Activated T-helper 1 cell treated with anti-CD3 and anti-CD28 coated beads, Interleukin-12 subunit alpha, Interleukin-12 subunit beta, Interleukin-2, Interleukin-4 antibody, amounts not matched to agents 30 ng/mL and 10 ng/mL and 1 ng/mL, durations not matched to agents 14 hours and 24 hours and 36 hours (primary cell): ENCODE measurements at regions not wholly inside any gene's neighbourhood (a gene's known extent, or its start where the extent isn't known, plus 50 kb on each side); places are given as distances from the start of the nearest gene placed in this dataset.
A peak's percentile ranks its signal among the peaks of the same experiment; 100 is the strongest.

ENCODE experiments used
- DNase-seq: peaks from one replicate; pipeline ENCODE4 v3.0.0; 2021; ENCODE audit warnings: low spot score
- H3K27ac Mint-ChIP-seq: one replicate; pipeline ENCODE4 v1.8.0; 2021; ENCODE audit warnings: mild to moderate bottlenecking, mixed read lengths
- H3K27me3 Mint-ChIP-seq: one replicate; pipeline ENCODE4 v1.8.0; 2022; ENCODE audit warnings: mild to moderate bottlenecking, moderate library complexity, mixed read lengths; ENCODE audit not compliant: insufficient read depth
- H3K36me3 Mint-ChIP-seq: one replicate; pipeline ENCODE4 v1.8.0; 2021; ENCODE audit warnings: low read depth, mixed read lengths
- H3K4me1 Mint-ChIP-seq: one replicate; pipeline ENCODE4 v1.8.0; 2021; ENCODE audit warnings: low read depth, mixed read lengths
- H3K4me3 Mint-ChIP-seq: one replicate; pipeline ENCODE4 v1.8.0; 2021; ENCODE audit warnings: mild to moderate bottlenecking, moderate library complexity, mixed read lengths
- H3K9me3 Mint-ChIP-seq: one replicate; pipeline ENCODE4 v1.8.0; 2021; ENCODE audit warnings: mixed read lengths
- intact Hi-C: fragments of 100-400 bp; cut with micrococcal nuclease; formaldehyde crosslinking; loops from one replicate; pipeline ENCODE4 v1.15.1; 2024

DNA sequence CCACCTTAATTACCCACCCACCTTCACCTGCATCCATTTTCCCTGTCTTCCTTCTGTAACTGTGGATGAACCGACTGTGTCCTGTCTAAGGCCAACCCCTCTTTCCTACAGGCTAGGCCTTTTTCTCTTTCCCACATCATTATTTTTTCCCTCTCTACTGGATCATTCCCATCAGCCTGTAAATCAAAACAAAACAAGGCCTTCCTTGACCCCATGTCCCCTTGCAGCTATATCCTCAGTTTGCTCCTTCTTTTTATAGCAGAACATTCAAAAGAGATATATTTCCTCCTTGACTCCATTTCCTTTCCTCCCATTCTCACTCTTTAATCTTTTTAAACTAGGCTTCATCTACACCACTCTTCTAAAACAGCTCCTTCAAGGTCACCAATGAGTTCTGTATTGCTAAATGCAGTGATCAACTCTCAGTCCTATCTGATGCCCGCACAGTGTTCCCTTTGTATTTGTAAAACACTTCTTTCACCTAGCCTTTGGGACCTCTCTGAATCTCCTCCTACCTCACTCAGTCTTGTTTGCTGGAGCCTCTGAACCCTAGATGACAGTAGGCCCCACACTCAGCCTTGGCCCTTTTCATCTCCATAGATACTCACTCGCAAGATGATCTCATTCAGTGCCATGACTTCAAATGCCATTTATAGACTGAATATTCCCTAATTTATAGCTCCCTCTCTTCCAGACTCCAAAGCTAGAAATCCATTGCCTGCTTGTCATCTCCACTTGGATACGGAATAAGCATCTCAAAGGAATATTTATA is 55.7 kb downstream of the CXCR4 start:
- no peak overlapping the region for H3K4me3 Mint-ChIP-seq
- H3K27ac Mint-ChIP-seq = no peak overlapping the region
- peaks cover 13% of the 10 kb centered on the region for H3K36me3 Mint-ChIP-seq
- no peak for DNase-seq
- peaks cover 78% of the 10 kb centered on the region for H3K4me1 Mint-ChIP-seq
- H3K27me3 Mint-ChIP-seq = no peaks in the 10 kb centered on the region
- H3K9me3 Mint-ChIP-seq = peaks cover 5% of the 10 kb centered on the region
- intact Hi-C loops = no loop called here

DNA sequence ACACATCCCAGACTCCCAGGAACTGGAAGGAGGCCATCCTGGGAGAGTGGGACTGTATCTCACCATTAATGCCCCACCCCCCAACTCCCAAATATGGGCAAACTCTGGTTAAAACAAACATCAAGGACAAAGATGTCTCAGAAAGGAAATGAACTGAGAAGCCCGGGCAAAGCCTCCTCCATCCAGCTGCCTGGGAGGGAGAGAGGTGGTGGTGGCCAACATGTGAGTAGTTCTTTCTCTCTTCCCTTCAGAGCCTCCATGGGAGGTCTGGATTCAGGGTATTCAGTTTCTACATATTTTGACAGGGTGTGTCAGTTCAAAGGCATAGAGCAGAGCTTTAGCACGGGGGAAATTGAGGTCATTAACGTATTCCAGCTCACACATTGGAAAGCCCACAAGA is 57.5 kb downstream of the CXCR4 start:
- peaks cover 78% of the 10 kb centered on the region for H3K4me1 Mint-ChIP-seq
- peaks cover 5% of the 10 kb centered on the region for H3K9me3 Mint-ChIP-seq

DNA sequence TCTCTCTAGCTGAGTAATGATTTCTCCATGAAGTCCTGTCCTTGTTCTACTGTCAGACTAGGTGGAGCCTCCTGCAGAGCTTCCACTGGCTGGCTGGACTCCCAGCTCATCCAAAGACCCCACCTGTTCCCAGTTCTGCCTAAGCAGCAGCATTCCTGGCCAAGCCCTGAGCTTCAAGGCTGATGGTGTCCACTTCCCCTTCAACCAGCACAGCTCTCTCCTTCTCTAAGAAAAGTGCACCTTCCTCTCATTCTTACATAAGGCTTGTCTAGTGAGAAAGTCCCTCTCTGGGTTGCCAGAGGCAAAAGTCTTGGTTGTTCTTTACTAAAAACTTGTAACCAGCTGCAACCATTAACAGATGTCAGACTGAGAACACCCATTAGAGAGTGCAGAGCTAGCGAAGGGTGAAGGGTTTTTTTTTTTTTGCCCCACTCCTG is 58.9 kb downstream of the CXCR4 start:
- Mint-ChIP-seq H3K4me3 (no peak overlapping the region), H3K27me3 (no peaks in the 10 kb centered on the region), H3K9me3 (peaks cover 5% of the 10 kb centered on the region), H3K4me1 (peaks cover 82% of the 10 kb centered on the region), H3K36me3 (peaks cover 12% of the 10 kb centered on the region), H3K27ac (peak overlapping the region; percentile 63)
- no peak for DNase-seq
- intact Hi-C loops = no loop called here

More for the DNA sequence above, 57.5 kb downstream of the CXCR4 start:
- intact Hi-C loops = no loop called here
- Mint-ChIP-seq H3K27ac (no peak overlapping the region), H3K36me3 (peaks cover 10% of the 10 kb centered on the region), H3K4me3 (no peak overlapping the region), H3K27me3 (no peaks in the 10 kb centered on the region)
- DNase-seq = no peak

DNA sequence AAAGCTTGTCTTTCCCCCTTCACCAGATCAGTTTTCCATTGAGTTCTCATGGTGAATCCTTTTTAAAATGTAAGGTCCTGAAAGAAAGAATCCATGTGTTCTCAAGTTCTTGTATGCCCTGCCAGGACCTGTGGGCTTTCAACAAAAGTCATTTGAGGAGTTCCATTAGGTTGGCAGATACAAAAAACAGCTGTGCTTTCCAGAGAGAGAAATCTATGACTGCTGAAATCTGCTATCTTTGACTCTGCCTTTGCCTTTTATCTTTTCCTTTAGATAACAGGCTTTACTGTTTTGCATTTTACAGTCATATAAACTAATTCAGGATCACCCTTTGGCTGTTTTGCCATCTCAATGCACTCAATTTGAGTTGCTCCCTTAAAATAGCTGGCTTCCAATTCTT is 59.7 kb downstream of the CXCR4 start:
- Mint-ChIP-seq H3K4me1 (peaks cover 83% of the 10 kb centered on the region), H3K4me3 (no peak overlapping the region), H3K36me3 (peaks cover 9% of the 10 kb centered on the region), H3K9me3 (no peaks in the 10 kb centered on the region), H3K27me3 (no peaks in the 10 kb centered on the region), H3K27ac (peak overlapping the region; percentile 72)
- intact Hi-C loops = no loop called here
- DNase-seq = no peak

DNA sequence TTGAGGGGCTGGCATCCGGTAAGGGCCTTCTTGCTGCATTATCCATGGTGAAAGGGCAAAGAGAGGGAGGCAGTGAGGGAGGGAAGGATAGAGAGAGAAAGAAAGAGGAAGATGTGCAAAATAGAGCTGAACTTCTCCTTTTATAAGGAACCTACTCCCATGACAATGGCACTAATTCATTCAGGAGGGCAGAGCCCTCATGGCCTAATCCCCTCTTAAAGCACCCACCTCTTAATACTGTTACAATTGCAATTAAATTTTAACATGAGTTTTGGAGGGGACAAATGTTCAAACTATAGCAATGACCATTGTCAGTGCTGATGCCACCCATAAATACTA is 60.2 kb downstream of the CXCR4 start:
- H3K4me1 Mint-ChIP-seq = peaks cover 86% of the 10 kb centered on the region
- peak overlapping the region; percentile 43 for H3K4me3 Mint-ChIP-seq
- intact Hi-C loops = loop anchor here (1.0 to 2.0 kb wide), 19 partner anchors 8 to 1005 kb away; partner anchors contain the start of genes DARS1, MCM6 and RAB3GAP1
- peak overlapping the region; percentile 90 for H3K27ac Mint-ChIP-seq
- H3K27me3 Mint-ChIP-seq = no peaks in the 10 kb centered on the region
- no peak for DNase-seq
- no peaks in the 10 kb centered on the region for H3K9me3 Mint-ChIP-seq
- H3K36me3 Mint-ChIP-seq = peaks cover 9% of the 10 kb centered on the region

DNA sequence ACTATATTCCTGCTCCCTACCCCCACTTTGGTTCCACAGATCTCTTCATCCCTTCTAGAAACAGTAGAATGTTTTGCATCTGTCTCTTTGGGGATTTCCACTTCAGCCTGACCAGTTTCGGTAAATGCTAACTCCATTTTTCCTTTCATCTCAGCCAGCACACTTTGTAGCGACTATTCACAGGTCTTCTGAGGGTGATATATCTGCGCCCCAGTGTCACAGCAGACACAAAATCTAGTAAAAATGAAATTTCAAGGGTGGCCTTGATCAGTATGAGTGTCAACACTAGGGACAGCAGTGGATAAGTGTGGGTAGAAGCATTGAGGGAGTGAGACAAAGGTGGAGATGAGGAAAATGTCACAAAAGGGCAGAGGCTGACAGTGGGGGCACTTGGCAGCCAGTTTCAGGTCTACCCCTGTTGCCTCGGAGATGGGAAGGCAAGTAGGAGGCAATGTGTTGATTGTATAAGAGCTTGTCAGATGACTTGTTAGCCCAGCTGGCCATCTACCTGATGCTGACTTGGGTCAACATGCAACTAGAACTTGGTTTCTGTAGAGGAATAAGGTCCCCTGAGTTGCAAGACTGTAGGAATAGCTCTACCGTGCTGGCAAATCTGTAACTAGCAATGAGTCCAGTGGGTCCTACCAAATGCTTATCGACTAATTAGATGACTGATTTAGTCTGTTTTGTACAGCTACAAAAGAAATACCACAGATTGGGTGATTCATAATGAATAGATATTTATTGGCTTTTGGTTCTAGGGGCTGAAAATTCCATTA is 60.7 kb downstream of the CXCR4 start:
- no peaks in the 10 kb centered on the region for H3K27me3 Mint-ChIP-seq
- no peaks in the 10 kb centered on the region for H3K9me3 Mint-ChIP-seq
- intact Hi-C loops = loop anchor here (1.0 to 2.0 kb wide), 19 partner anchors 8 to 1004 kb away; partner anchors contain the start of genes DARS1, MCM6 and RAB3GAP1
- peak; percentile 65 for DNase-seq
- peaks cover 4% of the 10 kb centered on the region for H3K36me3 Mint-ChIP-seq
- peak overlapping the region; percentile 43 for H3K4me3 Mint-ChIP-seq
- H3K27ac Mint-ChIP-seq = peak overlapping the region; percentile 90
- H3K4me1 Mint-ChIP-seq = peaks cover 87% of the 10 kb centered on the region

DNA sequence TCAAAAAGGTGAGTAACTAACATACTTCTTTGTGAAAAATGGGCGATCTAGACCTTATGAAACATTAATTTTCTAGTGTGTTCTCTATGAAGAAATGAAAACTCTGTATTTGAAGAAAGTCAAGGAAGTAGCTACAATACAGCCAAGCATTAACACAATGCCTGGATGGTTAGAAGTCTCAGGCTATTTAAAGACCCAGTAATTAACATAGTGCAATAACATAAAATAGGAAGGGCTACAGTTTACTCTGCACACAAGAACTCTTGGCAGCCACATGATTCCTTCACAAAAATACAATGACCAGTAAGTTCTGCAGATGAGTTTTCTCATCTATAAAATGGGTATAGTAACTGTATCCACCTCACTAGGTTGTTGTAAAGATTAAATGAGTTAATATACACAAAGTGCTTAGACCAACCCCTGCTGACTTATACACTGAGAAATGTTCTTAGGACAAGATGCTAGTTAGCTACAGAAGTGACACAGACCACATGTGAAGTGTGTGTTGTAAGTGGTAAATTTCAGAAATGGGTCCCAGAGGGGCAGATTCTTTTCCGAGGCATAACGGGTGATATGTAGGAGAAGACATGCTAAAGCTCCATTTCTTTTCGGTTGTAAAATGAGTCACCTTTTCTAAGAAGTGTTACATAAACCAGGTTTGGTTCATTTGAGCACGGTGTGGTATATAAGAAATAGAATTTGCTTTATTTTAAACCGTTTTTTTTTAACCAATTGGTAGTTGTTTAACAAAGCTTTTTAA is 61.8 kb downstream of the CXCR4 start:
- Mint-ChIP-seq H3K27me3 (no peaks in the 10 kb centered on the region), H3K4me3 (peak overlapping the region; percentile 52), H3K9me3 (peaks cover under 1% of the 10 kb centered on the region), H3K27ac (peak overlapping the region; percentile 90), H3K4me1 (peaks cover 91% of the 10 kb centered on the region), H3K36me3 (peaks cover 3% of the 10 kb centered on the region)
- intact Hi-C loops = loop anchor here (1.0 to 2.0 kb wide), 6 partner anchors 47 to 1003 kb away; partner anchors contain the start of genes RAB3GAP1 and UBXN4
- peak; percentile 52 for DNase-seq

DNA sequence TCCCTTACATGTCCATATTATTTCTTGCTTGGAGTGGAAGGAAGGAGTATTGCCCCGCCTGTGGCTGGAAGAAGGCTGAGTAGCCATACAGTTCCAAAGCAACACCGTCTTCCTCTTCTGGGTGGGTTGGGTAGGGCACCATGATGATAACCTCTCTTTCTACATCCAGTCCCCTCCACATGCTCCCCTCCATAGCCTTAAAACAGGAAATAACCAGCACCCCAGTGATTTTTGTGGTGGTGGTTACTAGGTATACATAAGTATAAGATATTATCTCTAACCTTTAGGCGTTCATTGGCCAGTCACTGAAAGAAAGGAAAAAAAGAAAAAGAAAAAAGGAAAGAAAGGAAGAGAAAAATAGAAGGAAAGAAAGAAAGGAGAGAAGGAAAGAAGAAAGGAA is 63.1 kb downstream of the CXCR4 start:
- H3K27me3 Mint-ChIP-seq = no peaks in the 10 kb centered on the region
- peaks cover 4% of the 10 kb centered on the region for H3K9me3 Mint-ChIP-seq
- H3K4me1 Mint-ChIP-seq = peaks cover 93% of the 10 kb centered on the region
- H3K36me3 Mint-ChIP-seq = peaks cover 6% of the 10 kb centered on the region
- peak overlapping the region; percentile 92 for H3K27ac Mint-ChIP-seq
- intact Hi-C loops = no loop called here
- no peak for DNase-seq
- peak overlapping the region; percentile 67 for H3K4me3 Mint-ChIP-seq

DNA sequence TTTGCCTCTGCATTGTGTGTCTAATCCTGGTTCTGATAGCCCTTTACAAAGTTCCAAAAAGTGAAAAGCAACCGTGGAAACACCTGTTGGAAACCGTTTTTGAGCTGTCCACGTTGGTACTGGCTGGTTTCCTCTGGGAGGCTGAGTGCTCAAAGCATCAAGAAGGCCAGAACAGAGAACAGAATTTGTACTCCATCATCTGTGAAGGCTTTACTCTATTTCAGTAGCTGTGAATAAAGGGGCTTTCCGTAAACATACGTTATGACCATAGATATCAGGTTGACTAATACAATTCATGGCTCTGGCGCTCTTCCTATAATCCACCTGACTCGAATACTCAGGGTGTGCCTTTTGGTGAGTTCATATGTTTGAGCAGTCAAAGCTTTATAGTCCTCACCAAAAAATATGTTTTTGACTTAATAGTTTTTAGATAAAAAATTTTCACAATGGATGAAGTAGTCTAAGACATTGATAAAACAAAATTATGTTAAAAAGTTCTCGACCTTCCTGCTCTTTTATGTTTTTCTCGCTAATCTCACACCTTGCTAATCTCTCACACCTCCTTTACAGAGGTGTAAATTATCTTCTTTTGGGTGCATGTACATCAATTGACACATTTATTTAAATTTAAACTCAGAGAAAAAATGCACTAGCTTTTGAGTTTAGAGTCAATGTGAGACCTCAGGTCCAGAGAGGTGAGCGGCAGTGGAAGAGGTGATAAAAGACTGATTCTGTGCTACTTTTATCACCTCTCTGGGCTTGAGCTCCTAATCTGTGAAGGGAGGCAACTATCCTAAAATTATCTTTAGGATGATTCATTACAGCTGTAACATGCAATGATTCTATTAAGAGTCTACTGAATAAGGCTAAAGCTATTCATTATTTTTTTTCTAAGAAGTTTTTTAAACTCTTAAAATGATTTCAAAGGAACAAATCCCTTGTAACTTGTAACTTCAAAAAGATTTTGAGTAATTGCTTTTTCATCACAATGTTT is 65.3 kb downstream of the CXCR4 start:
- peak overlapping the region; percentile 53 for H3K4me3 Mint-ChIP-seq
- intact Hi-C loops = loop anchor here (1.0 kb wide), 2 partner anchors 64 to 67 kb away; partner anchors contain the start of gene DARS1

DNA sequence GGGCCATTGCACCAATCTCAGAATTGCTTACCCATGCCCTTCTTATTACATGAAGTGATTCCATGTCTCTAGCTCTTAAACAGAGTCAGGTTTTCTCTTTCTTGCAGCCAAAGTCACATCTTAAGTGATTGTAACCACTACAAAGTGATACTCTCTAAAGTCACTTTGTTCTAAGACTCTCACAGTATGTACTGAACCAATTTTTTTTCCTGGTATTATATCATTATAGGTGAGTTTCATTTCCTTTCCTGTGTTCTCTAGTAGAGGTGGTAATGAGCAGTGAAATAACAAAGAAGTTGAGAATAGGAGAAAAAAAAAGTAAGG is 66.3 kb upstream of the DARS1 start:
- Mint-ChIP-seq H3K9me3 (peaks cover 5% of the 10 kb centered on the region), H3K27ac (peak overlapping the region; percentile 81), H3K4me1 (peaks cover 88% of the 10 kb centered on the region), H3K27me3 (no peaks in the 10 kb centered on the region), H3K4me3 (peak overlapping the region; percentile 40), H3K36me3 (peaks cover 8% of the 10 kb centered on the region)
- no peak for DNase-seq
- intact Hi-C loops = loop anchor here (1.0 kb wide), 2 partner anchors 65 to 66 kb away; partner anchors contain the start of gene DARS1

More for the DNA sequence above, 65.3 kb downstream of the CXCR4 start:
- H3K4me1 Mint-ChIP-seq = peaks cover 89% of the 10 kb centered on the region
- H3K27me3 Mint-ChIP-seq = no peaks in the 10 kb centered on the region
- H3K27ac Mint-ChIP-seq = peak overlapping the region; percentile 81
- peaks cover 4% of the 10 kb centered on the region for H3K9me3 Mint-ChIP-seq
- no peak for DNase-seq
- peaks cover 8% of the 10 kb centered on the region for H3K36me3 Mint-ChIP-seq

DNA sequence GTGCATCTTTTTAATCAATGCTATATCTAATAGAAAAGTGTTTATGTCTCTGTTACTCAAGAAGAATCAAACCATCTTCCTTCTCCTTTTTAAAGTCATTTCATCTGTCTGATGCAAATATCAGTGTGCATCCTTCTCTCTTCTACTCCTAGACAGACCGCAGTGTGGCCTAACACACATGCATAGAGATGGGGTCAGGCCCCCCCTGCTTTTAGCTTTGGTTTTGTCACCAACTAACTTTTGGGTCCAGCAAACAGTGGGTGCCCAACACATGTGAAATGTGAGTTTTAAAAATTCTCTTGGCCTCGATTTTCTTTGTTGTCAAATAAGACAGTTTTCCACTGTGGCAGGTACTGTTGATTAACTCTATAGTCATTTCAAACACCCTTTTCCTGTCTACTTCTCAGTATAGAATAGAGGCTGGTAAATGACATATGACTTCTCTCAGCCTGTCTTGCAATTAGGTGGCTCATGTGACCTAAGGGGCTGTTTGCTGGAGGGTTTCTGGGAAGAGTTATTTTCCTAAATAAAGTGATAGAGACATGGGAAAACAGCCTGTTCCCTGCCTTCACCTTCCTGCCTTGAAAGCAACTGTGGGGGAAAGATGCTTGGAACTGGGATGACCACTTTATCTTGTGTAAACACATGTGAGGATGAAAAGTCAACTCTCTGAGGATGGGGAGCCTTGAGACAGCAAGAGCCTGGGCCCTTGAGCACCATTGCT is 65.7 kb upstream of the DARS1 start:
- peak overlapping the region; percentile 40 for H3K4me3 Mint-ChIP-seq
- peak; percentile 14 for DNase-seq
- intact Hi-C loops = no loop called here
- peak overlapping the region; percentile 81 for H3K27ac Mint-ChIP-seq
- peaks cover 12% of the 10 kb centered on the region for H3K36me3 Mint-ChIP-seq
- peaks cover 9% of the 10 kb centered on the region for H3K9me3 Mint-ChIP-seq
- no peaks in the 10 kb centered on the region for H3K27me3 Mint-ChIP-seq
- peaks cover 90% of the 10 kb centered on the region for H3K4me1 Mint-ChIP-seq
